CD14-positive monocyte (primary cell): ENCODE measurements at regions not wholly inside any gene's neighbourhood (a gene's known extent, or its start where the extent isn't known, plus 50 kb on each side); places are given as distances from the start of the nearest gene placed in this dataset.
A peak's percentile ranks its signal among the peaks of the same experiment; 100 is the strongest.

ENCODE experiments used
- DNase-seq, 3 donors: peaks; one replicate each; pipeline ENCODE4 v3.0.0-alpha.2; 2011 to 2022
- H2AFZ ChIP-seq: 2 replicates; pipeline ENCODE4 v1.6.0; 2012; ENCODE audit warnings: mild to moderate bottlenecking, low read depth, low read length, inconsistent platforms; ENCODE audit not compliant: insufficient read depth, poor library complexity, severe bottlenecking
- H3K27ac ChIP-seq, 2 donors: 1 replicate in 1 of 2; 2 replicates in 1 of 2; pipeline ENCODE4 v1.5.1; 2012 to 2013; ENCODE audit warnings: low read length in 2 of 2, control low read depth in 1 of 2, inconsistent platforms in 1 of 2, low read depth in 1 of 2, mild to moderate bottlenecking in 1 of 2
- H3K27me3 ChIP-seq, 2 donors: one replicate each; pipeline versions ENCODE4 v1.6.0 to v1.6.1; 2011 to 2013; ENCODE audit warnings: low read length in 2 of 2; ENCODE audit not compliant: control insufficient read depth in 2 of 2, insufficient read depth in 2 of 2
- H3K36me3 ChIP-seq, 2 donors: replicated peaks in 1 of 2; 1 replicate in 1 of 2; 2 replicates in 1 of 2; pipeline versions ENCODE4 v1.5.1 to v1.6.1; 2012 to 2013; ENCODE audit warnings: low read length in 2 of 2, control low read depth in 1 of 2, inconsistent platforms in 1 of 2, mild to moderate bottlenecking in 1 of 2; ENCODE audit not compliant: insufficient read depth in 2 of 2, control insufficient read depth in 1 of 2
- H3K4me1 ChIP-seq, 2 donors: 1 replicate in 1 of 2; 2 replicates in 1 of 2; pipeline versions ENCODE4 v1.5.1 to v1.6.1; 2012 to 2013; ENCODE audit warnings: low read length in 2 of 2, control low read depth in 1 of 2, inconsistent platforms in 1 of 2, mild to moderate bottlenecking in 1 of 2, moderate library complexity in 1 of 2; ENCODE audit not compliant: insufficient read depth in 2 of 2, control insufficient read depth in 1 of 2
- H3K4me2 ChIP-seq: replicated peaks from 2 replicates; pipeline ENCODE3; 2012; ENCODE audit warnings: low read length, moderate library complexity, mild to moderate bottlenecking; ENCODE audit not compliant: poor library complexity, severe bottlenecking; ENCODE audit errors: extremely low read depth
- H3K4me3 ChIP-seq, 3 experiments: fragments of 200-600 bp in 1 of 3; sonication (generic) in 1 of 3; replicated peaks in 1 of 3; 1 replicate in 2 of 3; 2 replicates in 1 of 3; pipeline ENCODE4 v1.5.1; 2011 to 2013; ENCODE audit warnings: low read length in 3 of 3, mild to moderate bottlenecking in 3 of 3, control low read depth in 2 of 3, low read depth in 2 of 3, inconsistent platforms in 1 of 3, moderate library complexity in 1 of 3
- H3K79me2 ChIP-seq: 2 replicates; pipeline ENCODE4 v1.6.0; 2012; ENCODE audit warnings: mild to moderate bottlenecking, control low read depth, inconsistent platforms, low read length, moderate library complexity; ENCODE audit not compliant: insufficient read depth
- H3K9ac ChIP-seq: 2 replicates; pipeline ENCODE4 v1.6.0; 2017; ENCODE audit warnings: low read length, mild to moderate bottlenecking; ENCODE audit not compliant: insufficient read depth, poor library complexity, severe bottlenecking
- H3K9me3 ChIP-seq, 2 donors: replicated peaks in 1 of 2; 1 replicate in 1 of 2; 2 replicates in 1 of 2; pipeline versions ENCODE4 v1.5.1 to v1.6.1; 2012 to 2013; ENCODE audit warnings: low read length in 2 of 2, control low read depth in 1 of 2; ENCODE audit not compliant: control insufficient read depth in 1 of 2, insufficient read depth in 1 of 2
- H4K20me1 ChIP-seq: 2 replicates; pipeline ENCODE4 v1.6.0; 2012; ENCODE audit warnings: mild to moderate bottlenecking, low read length, control low read depth, moderate library complexity; ENCODE audit not compliant: insufficient read depth
- H3K27ac Mint-ChIP-seq, 7 donors: one replicate each; pipeline ENCODE4 v1.8.0; 2020; ENCODE audit warnings: mild to moderate bottlenecking in 7 of 7, mixed read lengths in 7 of 7, moderate library complexity in 6 of 7, inconsistent platforms in 2 of 7
- H3K27me3 Mint-ChIP-seq, 3 donors: one replicate each; pipeline ENCODE4 v1.8.0; 2021 to 2022; ENCODE audit warnings: low read depth in 3 of 3, mild to moderate bottlenecking in 3 of 3, mixed read lengths in 3 of 3, moderate library complexity in 3 of 3, inconsistent platforms in 1 of 3
- H3K36me3 Mint-ChIP-seq, 2 donors: one replicate each; pipeline ENCODE4 v1.8.0; 2020; ENCODE audit warnings: mixed read lengths in 2 of 2, inconsistent platforms in 1 of 2, mild to moderate bottlenecking in 1 of 2
- H3K4me1 Mint-ChIP-seq: one replicate; pipeline ENCODE4 v1.8.0; 2020; ENCODE audit warnings: mild to moderate bottlenecking, mixed read lengths
- H3K4me3 Mint-ChIP-seq, 2 donors: one replicate each; pipeline ENCODE4 v1.8.0; 2020; ENCODE audit warnings: mild to moderate bottlenecking in 2 of 2, mixed read lengths in 2 of 2, moderate library complexity in 1 of 2
- H3K9me3 Mint-ChIP-seq, 7 donors: one replicate each; pipeline ENCODE4 v1.8.0; 2020 to 2022; ENCODE audit warnings: mixed read lengths in 7 of 7, mild to moderate bottlenecking in 6 of 7, moderate library complexity in 6 of 7, inconsistent platforms in 2 of 7
- CTCF ChIP-seq: fragments of 200-600 bp; IDR thresholded peaks from one replicate; pipeline ENCODE4 v1.8.0; 2022; ENCODE audit warnings: antibody characterized with exemption, mild to moderate bottlenecking
- WGBS: methylation state at CpG from one replicate; pipeline ENCODE4 v1.1.5; 2013; ENCODE audit warnings: missing lambda C conversion rate; ENCODE audit not compliant: insufficient coverage; 5-methylcytosine and 5-hydroxymethylcytosine counted together
- intact Hi-C, 2 donors: fragments of 100-400 bp; cut with micrococcal nuclease; formaldehyde crosslinking; loops; one replicate each; pipeline versions ENCODE4 v1.15.0 to v1.15.1; 2023

- Histone ChIP-seq H3K4me2 (peak overlapping the region; percentile 99), H2AFZ (peak overlapping the region; percentile 78), H3K9me3 (no peaks in the 10 kb centered on the region), H4K20me1 (no peaks in the 10 kb centered on the region), H3K27me3 (peaks cover 47 to 64% of the 10 kb centered on the region in 2 donors), H3K4me1 (peaks cover 14 to 18% of the 10 kb centered on the region in 2 donors), H3K4me3 (peak overlapping the region; percentile 56 to 89 (median 77)), H3K9ac (peak overlapping the region; percentile 55), H3K79me2 (no peaks in the 10 kb centered on the region), H3K27ac (no peak overlapping the region), H3K36me3 (no peaks in the 10 kb centered on the region)
- intact Hi-C loops: loop anchor here in 1 of 2 donors (10.0 kb wide), 1 partner anchor 163 kb away; no protein-coding TSS in a partner anchor
- WGBS: 2% methylated on average over 7 of the region's 15 CpGs
- Mint-ChIP-seq H3K4me1 (peaks cover 27% of the 10 kb centered on the region), H3K9me3 (peaks cover 0 to 17% (median 12%) of the 10 kb centered on the region in 7 donors), H3K4me3 (peak overlapping the region; percentile 88 to 98), H3K36me3 (peaks cover 3 to 11% of the 10 kb centered on the region in 2 donors), H3K27ac (peak overlapping the region in 2 of 7 donors; percentile 31 to 32), H3K27me3 (peaks cover 45 to 73% (median 57%) of the 10 kb centered on the region in 3 donors)
- DNase-seq: no peak
- no peak for TF ChIP-seq CTCF
Measured at GRCh38 chr12:24561411-24561871, 387.5 kb downstream of the BCAT1 start.

- peaks cover 27% of the 10 kb centered on the region for H3K4me1 Mint-ChIP-seq
- H3K36me3 ChIP-seq: no peaks in the 10 kb centered on the region
- H3K27ac Mint-ChIP-seq: no peak overlapping the region
- intact Hi-C loops: loop anchor here in 1 of 2 donors (10.0 kb wide), 1 partner anchor 164 kb away; no protein-coding TSS in a partner anchor
- peak overlapping the region; percentile 88 to 98 for H3K4me3 Mint-ChIP-seq
- H3K4me3 ChIP-seq: peak overlapping the region in 1 of 3 experiments; percentile 89
- H3K4me2 ChIP-seq: peak overlapping the region; percentile 99
- no peaks in the 10 kb centered on the region for H4K20me1 ChIP-seq
- H3K9ac ChIP-seq: no peak overlapping the region
- H3K9me3 Mint-ChIP-seq: peaks cover 0 to 17% (median 12%) of the 10 kb centered on the region in 7 donors
- H3K79me2 ChIP-seq: no peaks in the 10 kb centered on the region
- H3K36me3 Mint-ChIP-seq: peaks cover 3 to 11% of the 10 kb centered on the region in 2 donors
- DNase-seq: no peak
- no CpG with 5 or more reads among the region's 2 CpGs for WGBS
- no peak overlapping the region for H3K27ac ChIP-seq
- TF ChIP-seq CTCF: no peak
- peak overlapping the region; percentile 78 for H2AFZ ChIP-seq
- peaks cover 14 to 18% of the 10 kb centered on the region in 2 donors for H3K4me1 ChIP-seq
- peaks cover 47 to 62% of the 10 kb centered on the region in 2 donors for H3K27me3 ChIP-seq
- H3K27me3 Mint-ChIP-seq: peaks cover 45 to 73% (median 57%) of the 10 kb centered on the region in 3 donors
- no peaks in the 10 kb centered on the region for H3K9me3 ChIP-seq
Measured at GRCh38 chr12:24560831-24561271, 388.1 kb downstream of the BCAT1 start.
